ENCODE measurements at regions not wholly inside any gene's neighbourhood (a gene's known extent, or its start where the extent isn't known, plus 50 kb on each side); places are given as distances from the start of the nearest gene placed in this dataset.

GRCh38 chr10:131456411-131456810 is 144.9 kb upstream of the TCERG1L start:
- TF ChIP-seq REST (IDR thresholded peaks at IDR 0.05; ENCODE audit: borderline replicate concordance) (no peak), CTCF (IDR thresholded peaks at IDR 0.05; ENCODE audit: poor library complexity, severe bottlenecking) (no peak), EP300 (conservative IDR thresholded peaks at IDR 0.05; ENCODE audit: poor library complexity, severe bottlenecking) (no peak), POLR2AphosphoS5 (IDR thresholded peaks at IDR 0.05) (no peak), EZH2 (IDR thresholded peaks at IDR 0.05; ENCODE audit: borderline replicate concordance, insufficient read depth, low read length, poor library complexity, severe bottlenecking) (no peak), TAF1 (IDR thresholded peaks at IDR 0.05; ENCODE audit: low read depth) (no peak), RAD21 (conservative IDR thresholded peaks at IDR 0.05) (no peak), MXI1 (conservative IDR thresholded peaks at IDR 0.05; ENCODE audit: poor library complexity, severe bottlenecking) (no peak), SMC3 (conservative IDR thresholded peaks at IDR 0.05; ENCODE audit: poor library complexity) (no peak)
